Osteocyte (in vitro differentiated cells): ENCODE measurements at regions not wholly inside any gene's neighbourhood (a gene's known extent, or its start where the extent isn't known, plus 50 kb on each side); places are given as distances from the start of the nearest gene placed in this dataset.
A peak's percentile ranks its signal among the peaks of the same experiment; 100 is the strongest.

Source experiments
- DNase-seq: peaks from one replicate; pipeline ENCODE4 v3.0.0; 2021; ENCODE audit warnings: mixed read lengths; ENCODE audit not compliant: unreplicated experiment; ENCODE audit errors: extremely low spot score
- H3K27ac Mint-ChIP-seq: one replicate; pipeline ENCODE4 v1.8.0; 2021; ENCODE audit warnings: mild to moderate bottlenecking, mixed read lengths; ENCODE audit not compliant: unreplicated experiment
- H3K27me3 Mint-ChIP-seq: one replicate; pipeline ENCODE4 v1.8.0; 2021; ENCODE audit warnings: mixed read lengths; ENCODE audit not compliant: unreplicated experiment
- H3K36me3 Mint-ChIP-seq: one replicate; pipeline ENCODE4 v1.8.0; 2021; ENCODE audit warnings: mixed read lengths; ENCODE audit not compliant: unreplicated experiment
- H3K4me1 Mint-ChIP-seq: one replicate; pipeline ENCODE4 v1.8.0; 2021; ENCODE audit warnings: mixed read lengths; ENCODE audit not compliant: unreplicated experiment
- H3K4me3 Mint-ChIP-seq: one replicate; pipeline ENCODE4 v1.8.0; 2021; ENCODE audit warnings: mild to moderate bottlenecking, moderate library complexity, mixed read lengths; ENCODE audit not compliant: unreplicated experiment
- H3K9me3 Mint-ChIP-seq: one replicate; pipeline ENCODE4 v1.8.0; 2021; ENCODE audit warnings: mixed read lengths; ENCODE audit not compliant: unreplicated experiment
- TF ChIP-seq, protein P1 (sequence below): fragments of 200-600 bp; sonication (generic); IDR thresholded peaks from 2 replicates; pipeline ENCODE4 v1.5.0; 2021; ENCODE audit warnings: antibody characterized with exemption, mild to moderate bottlenecking, moderate library complexity

- Mint-ChIP-seq H3K4me1 (no peaks in the 10 kb centered on the region), H3K9me3 (peaks cover under 1% of the 10 kb centered on the region), H3K4me3 (no peak overlapping the region)
These were observed 1021.8 kb upstream of the INTU start for GRCh38 chr4:126610933-126611332.

GRCh38 chr4:126611900-126612299 lies 1020.9 kb upstream of the INTU start:
- Mint-ChIP-seq H3K9me3 (peaks cover 6% of the 10 kb centered on the region), H3K36me3 (no peaks in the 10 kb centered on the region), H3K4me3 (no peak overlapping the region), H3K27me3 (no peaks in the 10 kb centered on the region), H3K4me1 (no peaks in the 10 kb centered on the region), H3K27ac (no peak overlapping the region)
- TF ChIP-seq, protein P1, sequence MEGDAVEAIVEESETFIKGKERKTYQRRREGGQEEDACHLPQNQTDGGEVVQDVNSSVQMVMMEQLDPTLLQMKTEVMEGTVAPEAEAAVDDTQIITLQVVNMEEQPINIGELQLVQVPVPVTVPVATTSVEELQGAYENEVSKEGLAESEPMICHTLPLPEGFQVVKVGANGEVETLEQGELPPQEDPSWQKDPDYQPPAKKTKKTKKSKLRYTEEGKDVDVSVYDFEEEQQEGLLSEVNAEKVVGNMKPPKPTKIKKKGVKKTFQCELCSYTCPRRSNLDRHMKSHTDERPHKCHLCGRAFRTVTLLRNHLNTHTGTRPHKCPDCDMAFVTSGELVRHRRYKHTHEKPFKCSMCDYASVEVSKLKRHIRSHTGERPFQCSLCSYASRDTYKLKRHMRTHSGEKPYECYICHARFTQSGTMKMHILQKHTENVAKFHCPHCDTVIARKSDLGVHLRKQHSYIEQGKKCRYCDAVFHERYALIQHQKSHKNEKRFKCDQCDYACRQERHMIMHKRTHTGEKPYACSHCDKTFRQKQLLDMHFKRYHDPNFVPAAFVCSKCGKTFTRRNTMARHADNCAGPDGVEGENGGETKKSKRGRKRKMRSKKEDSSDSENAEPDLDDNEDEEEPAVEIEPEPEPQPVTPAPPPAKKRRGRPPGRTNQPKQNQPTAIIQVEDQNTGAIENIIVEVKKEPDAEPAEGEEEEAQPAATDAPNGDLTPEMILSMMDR: no peak
- no peak for DNase-seq

More at GRCh38 chr4:126610933-126611332, 1021.8 kb upstream of the INTU start:
- Mint-ChIP-seq H3K36me3 (no peaks in the 10 kb centered on the region), H3K27me3 (no peaks in the 10 kb centered on the region), H3K27ac (no peak overlapping the region)
- TF ChIP-seq, protein P1: no peak
- DNase-seq: no peak

DNA sequence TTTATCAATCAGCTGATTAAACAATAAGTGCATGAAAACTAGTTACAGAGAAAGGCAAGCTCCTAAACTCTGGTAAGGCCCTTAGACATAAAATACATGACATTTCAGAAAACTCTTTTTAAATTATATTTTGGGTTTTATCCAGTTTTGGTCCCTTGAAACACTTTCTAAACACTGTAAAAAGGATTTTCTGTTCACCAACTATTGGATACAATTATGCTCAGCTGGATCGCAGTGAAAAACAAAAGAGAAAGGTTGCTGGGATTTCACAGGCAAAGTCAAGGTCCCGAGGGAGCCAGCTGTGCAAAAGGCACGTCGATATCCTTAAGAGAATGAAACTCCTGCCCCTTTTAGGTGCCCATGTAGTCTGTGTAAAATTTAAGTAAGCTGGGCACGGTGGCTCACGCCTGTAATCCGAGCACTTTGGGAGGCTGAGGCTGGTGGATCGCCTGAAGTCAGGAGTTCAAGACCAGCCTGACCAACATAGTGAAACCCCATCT lies 1018.4 kb upstream of the INTU start:
- DNase-seq: no peak
- TF ChIP-seq, protein P1: no peak
- H3K36me3 Mint-ChIP-seq: peaks cover 7% of the 10 kb centered on the region
- H3K9me3 Mint-ChIP-seq: peaks cover 15% of the 10 kb centered on the region
- H3K4me3 Mint-ChIP-seq: no peak overlapping the region
- H3K4me1 Mint-ChIP-seq: no peaks in the 10 kb centered on the region
- no peak overlapping the region for H3K27ac Mint-ChIP-seq
- H3K27me3 Mint-ChIP-seq: no peaks in the 10 kb centered on the region

DNA sequence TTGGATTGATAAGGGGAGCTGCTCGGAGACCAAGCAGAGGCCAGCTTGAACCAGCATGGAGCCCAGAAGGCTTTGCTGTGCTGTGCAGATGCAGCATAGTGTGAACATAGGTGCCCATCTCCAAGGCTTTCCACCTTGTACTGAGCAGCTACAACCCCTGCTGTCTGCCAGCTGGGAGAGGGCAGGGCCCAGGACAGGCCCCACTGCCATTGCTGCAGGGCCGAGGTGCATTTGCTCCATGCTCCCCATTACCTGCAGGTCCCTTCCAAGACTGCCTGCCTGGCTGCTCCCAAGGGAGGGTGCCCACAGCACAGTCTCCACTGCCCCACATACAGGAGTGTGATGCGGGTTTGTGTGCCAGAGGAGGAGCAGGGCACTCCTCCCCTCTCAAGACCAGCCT lies 1016.0 kb upstream of the INTU start:
- no peak for DNase-seq
- no peak overlapping the region for H3K27ac Mint-ChIP-seq
- H3K36me3 Mint-ChIP-seq: peaks cover 7% of the 10 kb centered on the region
- TF ChIP-seq, protein P1: no peak
- peaks cover 15% of the 10 kb centered on the region for H3K9me3 Mint-ChIP-seq
- H3K4me1 Mint-ChIP-seq: no peaks in the 10 kb centered on the region
- H3K27me3 Mint-ChIP-seq: no peaks in the 10 kb centered on the region
- H3K4me3 Mint-ChIP-seq: no peak overlapping the region

DNA sequence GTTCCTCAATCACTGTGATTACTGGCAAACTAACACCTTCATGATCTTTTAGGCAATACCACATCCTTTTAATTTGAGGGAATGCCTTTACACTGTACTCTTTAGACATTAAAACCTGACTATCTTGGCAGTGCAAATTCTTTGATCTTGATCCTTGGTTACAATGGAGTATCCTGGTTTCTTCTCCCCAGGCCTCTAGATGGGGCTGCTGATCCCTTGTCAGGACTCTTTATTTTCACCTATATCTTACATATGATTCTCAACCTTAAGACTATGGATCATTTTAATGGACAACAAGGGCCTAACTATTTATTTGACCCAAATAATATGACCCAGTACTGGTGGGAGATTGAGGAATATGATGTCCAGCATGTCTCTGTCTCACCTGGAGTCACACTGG lies 1005.5 kb upstream of the INTU start:
- DNase-seq: no peak
- H3K4me3 Mint-ChIP-seq: no peak overlapping the region
- no peak overlapping the region for H3K27ac Mint-ChIP-seq
- peaks cover 5% of the 10 kb centered on the region for H3K4me1 Mint-ChIP-seq
- H3K9me3 Mint-ChIP-seq: no peaks in the 10 kb centered on the region
- no peaks in the 10 kb centered on the region for H3K36me3 Mint-ChIP-seq
- no peaks in the 10 kb centered on the region for H3K27me3 Mint-ChIP-seq
- TF ChIP-seq, protein P1: peak; percentile 58
